NCI-H1105 treated with DMSO at 0.1 percent for 48 hours (cell line): ENCODE measurements at regions not wholly inside any gene's neighbourhood (a gene's known extent, or its start where the extent isn't known, plus 50 kb on each side); places are given as distances from the start of the nearest gene placed in this dataset.

Experiments used
- DNase-seq: peaks from one replicate; lab custom pipeline; 2025; lab: John Stamatoyannopoulos, UW

DNA sequence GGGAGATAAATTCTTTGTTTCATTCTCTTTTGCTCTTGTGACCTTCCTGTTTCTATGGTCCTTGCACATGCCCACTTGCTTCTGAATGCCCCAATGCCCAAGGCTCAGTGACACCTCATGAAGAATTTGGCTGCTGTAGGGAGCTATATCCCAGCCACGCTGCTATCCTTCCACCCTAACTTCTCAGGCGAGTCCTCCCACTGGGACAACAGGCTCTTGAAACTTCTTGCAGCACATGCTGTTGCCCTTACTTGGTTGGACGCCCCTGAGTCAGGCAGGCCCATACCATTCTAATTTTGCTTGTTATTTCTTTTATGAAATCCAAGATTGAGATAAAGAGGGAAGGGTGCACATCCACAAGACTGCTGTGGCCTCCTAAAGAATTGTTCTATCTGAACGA is 57.6 kb upstream of the BLID start:
- no peak for DNase-seq

DNA sequence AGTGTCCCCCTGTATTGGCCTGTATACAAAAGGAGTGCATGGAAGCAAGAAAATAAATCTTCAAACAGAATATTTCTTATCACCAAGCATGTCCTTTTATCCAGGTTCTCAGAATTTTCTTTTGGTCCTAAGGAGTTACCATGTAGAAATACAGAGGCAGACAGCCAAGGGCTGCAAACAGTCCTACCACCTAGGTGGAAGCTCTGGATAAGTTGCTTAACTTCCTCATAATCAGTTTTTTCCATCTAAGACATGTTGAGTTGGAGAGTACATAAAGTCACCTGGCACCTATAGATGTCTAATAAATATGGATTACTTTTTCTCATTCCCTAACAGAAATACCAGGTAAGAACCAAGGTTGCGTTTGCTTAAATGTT is 57.0 kb upstream of the BLID start:
- DNase-seq = no peak

DNA sequence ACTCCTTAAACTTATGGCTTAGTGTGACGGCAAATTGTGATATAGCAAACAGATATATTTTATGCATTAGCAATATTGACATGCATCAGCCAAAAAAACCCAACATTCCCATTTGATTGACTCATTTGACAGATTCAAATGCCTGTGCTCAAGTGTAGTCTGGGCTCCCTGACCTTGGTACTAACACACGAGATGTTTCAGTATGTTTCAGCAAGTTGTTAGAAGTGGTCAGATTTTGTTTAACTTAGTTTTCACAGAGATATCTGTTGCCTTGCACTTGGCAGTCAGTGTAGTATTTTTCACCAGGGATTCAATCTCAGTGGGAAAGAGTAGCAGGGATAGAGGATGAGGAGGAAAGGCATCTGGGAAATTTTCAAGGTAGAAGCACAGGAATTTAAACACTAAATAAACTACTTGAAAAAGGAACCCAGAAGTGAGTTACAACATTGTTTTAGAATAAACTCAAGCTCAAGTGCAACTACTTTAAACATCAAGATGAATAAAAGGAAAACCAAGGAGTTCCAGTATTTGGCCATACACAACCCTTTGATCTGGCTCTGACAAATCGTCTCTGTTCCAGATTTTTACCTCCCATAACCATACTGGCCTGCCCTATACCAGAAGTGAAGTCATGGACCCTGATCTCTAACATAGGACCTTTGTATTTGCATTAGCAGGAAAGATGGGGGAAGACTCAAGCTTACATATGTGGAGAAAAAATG is 56.5 kb upstream of the BLID start:
- no peak for DNase-seq

DNA sequence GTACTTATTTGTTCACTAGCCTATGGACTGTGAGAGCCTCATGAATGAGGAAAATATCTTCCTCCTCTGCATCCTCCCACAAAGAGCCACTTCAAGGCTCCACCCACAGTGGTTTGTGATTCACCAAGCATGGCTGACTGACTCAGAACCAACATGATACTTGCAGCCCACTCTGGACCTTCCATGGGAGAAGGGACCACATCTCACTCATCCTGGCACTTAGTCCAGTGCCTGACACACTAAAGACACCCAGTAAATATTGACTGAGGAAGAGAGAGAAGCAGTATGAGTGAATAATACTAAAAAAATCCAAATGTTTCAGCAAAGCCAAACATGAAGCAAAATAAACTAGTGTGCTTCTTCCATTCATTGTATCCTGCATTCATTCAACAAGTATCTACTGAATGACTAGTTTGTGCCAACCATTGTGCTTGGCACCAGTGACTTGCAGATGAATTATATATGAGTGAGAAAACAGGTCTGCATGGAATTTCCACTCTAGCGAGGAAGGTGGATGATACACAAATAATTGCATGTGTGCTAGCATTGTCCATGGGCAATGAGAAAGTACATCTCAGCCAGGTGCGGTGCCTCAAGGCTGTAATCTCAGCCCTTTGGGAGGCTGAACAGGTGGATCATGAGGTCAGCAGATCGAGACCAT is 54.9 kb upstream of the BLID start:
- no peak for DNase-seq

DNA sequence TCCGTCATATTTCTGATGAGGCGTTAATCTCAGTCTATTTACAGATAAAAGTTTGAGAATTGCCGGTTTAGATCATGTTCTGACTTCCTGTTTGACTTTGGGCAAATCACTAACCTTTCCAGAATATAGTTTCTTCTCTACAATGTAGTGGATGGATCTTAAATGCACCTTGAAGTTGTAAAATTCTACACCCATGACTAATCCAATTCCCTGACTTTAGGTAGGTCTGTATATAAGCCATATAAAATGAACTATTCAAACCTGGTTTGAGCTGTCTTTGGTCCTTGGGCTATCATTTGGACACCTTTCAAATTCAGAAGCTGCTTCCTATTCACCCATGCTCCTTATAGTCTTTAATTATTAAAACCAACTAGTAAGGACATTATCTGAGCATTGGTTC is 52.2 kb upstream of the BLID start:
- DNase-seq = no peak

DNA sequence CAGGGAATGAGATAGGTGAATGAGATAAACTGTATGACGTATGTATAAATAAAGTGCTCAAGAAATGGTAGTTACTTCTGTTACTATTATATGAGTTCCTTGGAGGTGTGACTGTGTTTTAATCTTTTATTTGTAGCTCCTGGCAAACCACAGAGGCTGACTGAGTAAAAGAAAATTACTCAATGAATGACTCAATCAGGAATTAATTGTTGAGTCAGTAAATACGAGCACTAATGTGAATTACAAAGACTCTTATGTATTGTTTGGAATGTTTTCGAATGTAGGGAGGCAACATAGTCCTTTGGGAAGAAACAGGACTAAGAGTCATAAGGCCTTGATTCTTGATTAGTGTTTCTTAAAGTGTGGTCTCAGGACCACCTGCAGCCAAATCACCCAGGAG is 51.1 kb upstream of the BLID start:
- DNase-seq = no peak

DNA sequence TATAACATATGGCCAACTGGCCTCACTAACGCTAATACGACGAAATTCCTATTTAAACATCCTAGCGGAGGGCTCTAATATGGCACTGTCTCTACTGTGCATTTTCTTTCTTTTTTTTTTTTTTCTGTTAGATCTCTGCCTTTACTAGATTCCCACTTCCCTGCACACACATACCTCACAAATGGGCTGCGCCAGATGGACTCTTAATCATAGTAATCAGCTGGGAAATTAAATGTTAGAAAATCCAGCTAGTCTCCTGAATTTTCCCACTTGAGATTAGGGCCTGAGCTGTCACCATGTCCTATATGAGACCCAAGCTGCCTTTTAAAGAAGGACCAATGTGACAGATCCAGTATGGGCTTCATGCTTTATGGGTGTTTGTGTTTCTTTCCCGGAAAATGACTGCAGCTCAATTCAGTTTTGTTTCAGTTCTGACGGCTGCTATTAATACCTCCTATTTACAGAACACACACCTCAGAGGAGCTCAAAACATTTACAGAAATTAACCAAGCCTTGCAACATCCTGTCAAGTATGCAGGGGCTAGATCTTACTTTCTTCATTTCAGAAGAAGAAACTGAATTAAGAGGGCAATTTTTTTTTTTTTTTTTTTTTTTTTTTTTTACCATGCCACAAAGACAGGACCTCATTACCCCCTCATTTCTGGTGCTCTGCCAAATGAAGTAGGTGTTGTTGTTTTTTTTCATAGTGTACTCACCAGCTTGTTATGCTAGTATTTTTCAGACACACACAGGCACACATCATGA is 49.8 kb upstream of the BLID start:
- DNase-seq = peak; percentile 49
